GM13977 (cell line): ENCODE measurements at regions not wholly inside any gene's neighbourhood (a gene's known extent, or its start where the extent isn't known, plus 50 kb on each side); places are given as distances from the start of the nearest gene placed in this dataset.

Experiments
- DNase-seq: peaks from one replicate; pipeline ENCODE4 v3.0.0; 2012; ENCODE audit warnings: low spot score
- CTCF ChIP-seq: IDR thresholded peaks from 2 replicates; pipeline ENCODE4 v1.5.1; 2012; ENCODE audit warnings: mild to moderate bottlenecking, control low read depth; ENCODE audit not compliant: insufficient read depth; ENCODE audit errors: extremely low read depth, missing control alignments
- in situ Hi-C: fragments of 300-500 bp; cut with MboI; formaldehyde crosslinking; loops from one replicate; pipeline ENCODE4 v1.12.0; 2022; ENCODE audit warnings: low sequenced_read_pairs, low pct_unique_long_range_greater_than_20kb, mixed read lengths, inconsistent platforms; ENCODE audit not compliant: unreplicated experiment

DNA sequence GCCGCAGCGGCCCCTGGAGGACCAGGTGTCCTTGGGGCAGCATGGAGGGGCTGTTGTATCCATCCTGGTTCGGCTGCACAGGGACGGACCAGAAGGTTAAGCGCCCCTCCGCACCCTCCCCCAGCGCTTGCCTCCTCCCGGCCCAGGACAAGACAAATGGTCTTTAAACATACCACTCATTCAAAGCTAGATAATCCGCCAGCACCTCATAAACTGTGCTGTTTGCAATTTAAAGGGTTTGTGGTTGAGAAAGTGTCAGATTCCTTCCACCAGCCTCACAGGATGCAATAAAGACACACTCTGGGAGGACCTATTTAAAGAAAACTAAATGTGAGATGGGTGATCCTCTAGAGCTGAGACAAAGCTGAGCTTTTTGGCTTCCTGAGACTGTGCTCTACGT, 426.2 kb upstream of the EEF2KMT start:
- DNase-seq: no peak
- in situ Hi-C loops: no loop called here
- TF ChIP-seq CTCF: no peak

- no peak for TF ChIP-seq CTCF
- DNase-seq: no peak
- in situ Hi-C loops: no loop called here
These were observed 418.5 kb upstream of the EEF2KMT start for GRCh38 chr16:5516115-5516514.

GRCh38 chr16:5512014-5512413, 414.4 kb upstream of the EEF2KMT start:
- TF ChIP-seq CTCF: no peak
- in situ Hi-C loops: no loop called here
- no peak for DNase-seq

DNA sequence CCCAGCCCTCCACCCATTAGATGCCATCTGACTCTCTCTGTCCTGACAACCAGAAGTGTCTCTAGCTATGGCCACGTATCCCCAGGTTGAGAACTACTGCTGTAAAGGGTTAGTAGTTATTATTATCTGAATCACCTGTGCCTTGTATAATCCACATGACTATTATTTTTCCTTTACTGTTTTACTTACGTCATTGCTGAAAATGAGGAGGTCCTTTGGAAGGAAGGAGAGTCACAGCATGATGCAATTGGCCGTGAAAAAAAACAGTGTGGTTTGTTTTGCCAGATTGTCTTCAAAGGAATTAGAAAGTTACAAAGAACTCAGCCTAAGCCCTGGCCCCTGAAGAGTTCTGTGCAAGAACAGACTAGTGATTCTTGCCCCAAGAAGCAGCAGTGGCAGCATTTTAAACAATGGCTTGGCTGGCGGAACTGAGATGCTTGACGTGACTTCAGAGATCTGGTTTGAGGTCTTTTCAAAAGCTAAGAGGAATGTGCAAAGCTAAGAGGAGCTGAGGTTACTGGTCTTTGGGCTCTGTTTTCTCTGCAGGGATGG, 413.3 kb upstream of the EEF2KMT start:
- TF ChIP-seq CTCF: no peak
- in situ Hi-C loops: no loop called here
- no peak for DNase-seq

DNA sequence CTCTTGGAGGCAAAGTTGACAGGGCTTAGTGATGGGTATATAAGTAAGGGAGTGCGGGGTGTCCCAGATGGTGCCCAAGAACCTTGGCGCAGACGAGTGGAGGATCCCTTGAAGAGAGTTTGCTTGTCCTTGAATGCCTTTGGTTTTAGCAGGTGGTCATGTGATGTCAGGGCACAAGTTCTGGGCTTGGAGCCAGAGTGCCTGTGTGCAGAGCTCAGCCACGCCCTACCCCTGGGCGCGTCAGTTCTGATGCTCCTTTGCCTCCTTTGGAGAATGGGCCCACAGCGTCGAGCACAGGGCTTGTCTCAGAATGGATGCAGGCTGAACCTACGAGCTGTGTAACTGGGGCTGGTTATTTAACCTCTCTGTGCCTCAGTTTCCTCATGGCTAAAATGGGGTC, 412.2 kb upstream of the EEF2KMT start:
- DNase-seq: no peak
- in situ Hi-C loops: no loop called here
- no peak for TF ChIP-seq CTCF

DNA sequence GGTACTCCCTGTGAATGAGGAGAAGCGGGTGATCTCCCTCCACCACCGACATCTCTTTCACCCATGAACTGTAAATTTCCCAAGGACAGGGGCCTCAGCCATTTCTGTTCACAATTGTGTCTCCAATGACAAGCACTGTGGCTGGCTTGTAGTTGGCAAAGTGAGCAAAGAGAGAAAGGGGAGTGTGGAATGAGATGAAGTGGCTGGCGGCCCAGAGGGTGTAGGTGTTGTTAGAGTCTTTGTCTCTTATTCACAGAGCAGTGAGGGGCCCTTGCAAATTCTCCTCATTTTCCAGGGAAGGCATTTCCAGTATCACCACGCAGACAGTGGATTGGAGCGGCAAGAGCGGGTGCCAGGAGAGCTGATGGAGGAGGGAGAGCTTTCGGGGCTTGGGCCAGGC, 411.7 kb upstream of the EEF2KMT start:
- DNase-seq: no peak
- no peak for TF ChIP-seq CTCF
- in situ Hi-C loops: no loop called here

DNA sequence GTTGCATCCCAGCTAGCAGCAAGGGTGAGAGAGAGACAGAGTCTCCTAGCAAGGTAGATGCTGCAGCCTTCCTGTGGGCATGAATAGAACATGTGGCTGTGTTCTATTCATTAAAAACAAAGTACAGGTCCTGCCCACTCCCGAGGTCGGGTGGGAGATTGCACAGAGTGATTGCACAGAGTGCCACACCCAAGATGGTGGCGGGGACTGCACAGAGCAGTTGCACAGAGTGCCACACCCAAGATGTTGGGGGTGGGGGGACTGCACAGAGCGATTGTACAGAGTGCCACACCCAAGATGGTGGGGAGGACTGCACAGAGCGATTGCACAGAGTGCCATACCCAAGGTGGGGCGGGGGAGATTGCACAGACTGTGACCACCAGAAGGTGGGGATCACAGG, 410.8 kb upstream of the EEF2KMT start:
- in situ Hi-C loops: no loop called here
- DNase-seq: no peak
- TF ChIP-seq CTCF: no peak
